NCI-H146 (cell line): ENCODE measurements at regions not wholly inside any gene's neighbourhood (a gene's known extent, or its start where the extent isn't known, plus 50 kb on each side); places are given as distances from the start of the nearest gene placed in this dataset.
"Not testable (repeated sequence)": the region's sequence is repeated elsewhere in the genome, so short reads cannot be mapped to it uniquely, and the experiment has no call there.

ENCODE experiments used
- DNase-seq: peaks from one replicate; lab custom pipeline; 2025; lab: John Stamatoyannopoulos, UW

DNA sequence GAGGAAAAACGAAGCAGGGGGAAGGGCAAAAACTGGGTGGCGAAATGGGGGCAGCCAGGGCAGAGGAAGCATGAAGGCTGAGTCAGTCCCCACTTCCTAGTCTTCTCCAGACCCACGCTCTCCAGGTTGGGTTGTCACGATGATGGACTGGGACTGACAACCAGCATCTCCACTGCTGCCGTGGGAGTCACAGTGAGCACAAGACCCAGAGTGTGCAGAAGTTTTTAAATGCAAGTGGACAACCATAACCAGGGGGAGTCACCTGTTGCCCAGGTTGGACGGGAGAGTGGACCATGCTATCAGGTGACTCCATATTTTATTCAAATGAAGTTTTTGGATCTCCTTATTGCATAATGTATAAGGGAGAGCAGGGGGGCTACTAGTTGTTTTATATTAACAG, 511.4 kb upstream of the ZFP42 start:
- DNase-seq = no peak

GRCh38 chr4:187485676-187486075, 509.9 kb upstream of the ZFP42 start:
- no peak for DNase-seq

GRCh38 chr4:187491286-187491685, 504.3 kb upstream of the ZFP42 start:
- no peak for DNase-seq

- DNase-seq = no peak
Measured at GRCh38 chr4:187491959-187492358, 503.6 kb upstream of the ZFP42 start.

GRCh38 chr4:187493661-187494060, 501.9 kb upstream of the ZFP42 start:
- no peak for DNase-seq

- DNase-seq = no peak
Measured at GRCh38 chr4:187499956-187500355, 495.6 kb upstream of the ZFP42 start.

DNA sequence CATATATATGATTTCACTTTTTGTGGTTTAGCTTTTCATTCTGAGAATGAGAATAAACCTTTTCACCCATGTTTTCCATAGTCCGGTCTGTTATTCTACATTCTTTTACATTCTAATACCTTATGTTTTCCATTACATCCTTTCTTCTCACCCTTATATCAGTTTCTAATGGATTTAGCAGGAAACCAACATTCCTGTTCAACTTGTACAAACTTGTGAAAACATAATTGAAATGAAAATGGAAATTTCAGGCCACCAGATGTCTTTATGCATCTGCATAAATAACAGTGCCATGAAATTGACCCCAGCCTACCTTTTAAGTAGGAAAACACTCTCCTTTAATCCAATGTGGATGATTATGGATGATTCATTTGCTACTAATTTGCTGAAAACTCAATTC, 494.8 kb upstream of the ZFP42 start:
- no peak for DNase-seq

DNA sequence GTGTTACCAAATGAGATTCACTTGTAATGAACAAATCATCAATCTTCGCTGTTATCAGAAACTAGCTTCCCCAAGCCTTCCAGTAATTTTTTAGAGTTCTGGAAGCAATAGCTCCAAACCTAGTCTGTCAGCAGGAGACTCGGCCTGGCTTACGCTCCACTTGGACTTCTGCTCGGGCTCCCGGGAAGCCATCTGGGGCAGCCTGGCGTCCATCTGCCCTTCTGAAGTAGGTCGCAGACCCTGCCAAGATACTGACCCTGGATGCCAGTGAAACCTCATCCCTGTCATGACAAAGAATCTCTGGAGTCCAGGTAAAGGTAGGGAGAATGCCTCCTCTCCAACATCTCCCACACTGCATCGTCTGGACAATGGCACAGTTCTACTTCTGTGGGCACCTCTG, 493.8 kb upstream of the ZFP42 start:
- no peak for DNase-seq

DNA sequence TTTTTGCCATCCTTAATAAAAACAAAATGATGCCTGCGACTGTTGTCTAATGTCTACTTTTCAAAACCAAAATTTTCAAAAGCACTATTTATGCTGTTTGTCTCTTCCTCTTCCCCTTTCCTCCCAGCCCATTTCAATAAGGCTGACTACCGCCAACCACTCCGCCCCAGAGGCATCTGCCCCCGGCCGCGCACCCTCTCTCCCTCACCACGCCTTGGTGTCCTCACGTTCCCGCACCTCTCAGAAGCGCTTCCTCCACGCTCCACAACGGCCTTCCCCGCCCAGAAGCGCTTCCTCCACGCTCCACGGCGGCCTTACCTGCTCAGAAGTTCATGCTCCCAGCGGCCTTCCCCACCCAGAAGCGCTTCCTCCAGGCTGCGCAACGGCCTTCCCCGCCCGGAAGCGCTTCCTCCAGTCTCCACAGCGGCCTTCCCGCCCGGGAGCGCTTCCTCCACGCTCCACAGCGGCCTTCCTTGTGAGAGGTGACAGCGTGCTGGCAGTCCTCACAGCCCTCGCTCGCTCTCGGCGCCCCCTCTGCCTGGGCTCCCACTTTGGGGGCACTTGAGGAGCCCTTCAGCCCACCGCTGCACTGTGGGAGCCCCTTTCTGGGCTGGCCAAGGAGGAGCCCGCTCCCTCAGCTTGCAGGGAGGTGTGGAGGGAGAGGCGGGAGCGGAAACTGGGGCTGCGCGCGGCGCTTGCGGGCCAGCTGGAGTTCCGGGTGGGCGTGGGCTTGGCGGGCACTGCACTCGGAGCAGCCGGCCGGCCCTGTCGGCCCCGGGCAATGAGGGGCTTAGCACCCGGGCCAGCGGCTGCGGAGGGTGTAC, 490.4 kb upstream of the ZFP42 start:
- no peak for DNase-seq

DNA sequence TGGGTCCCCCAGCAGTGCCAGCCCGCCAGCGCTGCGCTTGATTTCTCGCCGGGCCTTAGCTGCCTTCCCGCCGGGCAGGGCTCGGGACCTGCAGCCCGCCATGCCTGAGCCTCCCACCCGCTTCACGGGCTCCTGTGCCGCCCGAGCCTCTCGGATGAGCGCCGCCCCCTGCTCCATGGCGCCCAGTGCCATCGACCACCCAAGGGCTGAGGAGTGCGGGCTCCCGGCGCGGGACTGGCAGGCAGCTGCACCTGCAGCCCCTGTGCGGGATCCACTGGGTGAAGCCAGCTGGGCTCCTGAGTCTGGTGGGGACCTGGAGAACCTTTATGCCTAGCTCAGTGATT, 489.8 kb upstream of the ZFP42 start:
- DNase-seq = not testable (repeated sequence)

DNA sequence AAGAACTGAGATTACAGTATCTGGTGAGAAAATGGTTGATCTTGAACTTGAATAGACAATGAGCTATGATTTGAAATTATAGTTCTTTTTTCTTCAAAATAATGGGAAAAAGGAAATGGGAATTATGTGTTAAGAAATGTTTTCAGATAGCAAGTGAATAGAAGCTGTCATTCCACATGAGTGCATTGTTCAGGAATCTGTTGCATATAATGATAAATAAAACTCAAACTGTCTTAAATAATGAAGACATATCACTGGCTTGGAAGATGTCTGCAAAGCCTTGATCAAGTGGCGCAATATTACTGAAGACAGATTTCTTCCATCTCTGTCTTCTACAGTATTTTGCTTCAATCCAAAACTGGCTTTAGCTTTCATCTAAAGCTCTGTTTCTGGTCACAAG, 479.3 kb upstream of the ZFP42 start:
- DNase-seq = no peak

DNA sequence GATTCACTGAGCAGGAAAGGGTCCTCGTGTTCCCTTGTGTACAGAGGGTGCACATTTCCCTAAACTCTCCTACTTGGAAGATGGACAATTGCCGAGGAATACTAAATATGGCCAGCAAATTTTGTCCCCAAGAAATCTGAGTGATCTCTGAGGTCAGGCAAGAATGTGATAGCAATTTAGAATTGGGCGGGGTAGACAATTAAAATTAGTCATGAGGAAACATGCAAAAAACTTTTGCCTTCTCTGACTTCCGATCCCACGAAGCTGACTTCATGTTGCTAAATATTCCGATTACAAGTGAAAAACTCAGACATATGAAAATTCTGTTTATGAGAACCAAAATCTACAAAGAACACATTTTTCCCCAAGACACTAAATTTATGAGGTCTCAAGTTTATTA, 453.9 kb upstream of the ZFP42 start:
- no peak for DNase-seq

DNA sequence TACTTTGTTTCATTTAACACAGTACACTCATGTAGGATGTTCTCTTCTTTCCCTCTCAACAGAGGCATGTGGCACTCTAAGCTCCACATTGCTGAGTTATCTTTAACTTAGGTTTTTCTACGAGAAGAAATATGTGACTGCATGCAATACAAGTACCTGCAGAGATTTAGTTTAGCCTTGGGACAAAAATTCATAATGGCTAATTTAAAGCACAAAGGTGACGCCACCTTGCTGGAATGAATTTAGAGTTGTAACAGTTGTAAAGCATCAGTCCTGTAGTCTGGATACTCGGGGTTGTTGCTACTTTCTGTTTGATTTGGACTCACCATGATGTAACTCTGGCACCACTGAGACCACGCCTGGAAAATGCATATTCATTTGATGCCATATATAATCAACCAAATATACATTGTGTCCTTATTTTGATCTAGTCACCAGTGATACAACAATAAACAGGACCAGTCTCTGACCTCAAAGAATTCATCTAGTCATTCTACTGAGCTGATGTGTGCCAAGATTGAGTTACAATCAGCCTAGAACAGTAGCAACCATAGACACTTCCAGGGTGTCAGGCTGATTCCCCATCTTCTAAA, 451.0 kb upstream of the ZFP42 start:
- no peak for DNase-seq

- DNase-seq = no peak
Measured at GRCh38 chr4:187547316-187547715, 448.3 kb upstream of the ZFP42 start.

GRCh38 chr4:187550256-187550950, 445.2 kb upstream of the ZFP42 start:
- no peak for DNase-seq

- no peak for DNase-seq
Measured at GRCh38 chr4:187552781-187553180, 442.8 kb upstream of the ZFP42 start.

- DNase-seq = no peak
Measured at GRCh38 chr4:187555174-187555573, 440.4 kb upstream of the ZFP42 start.

DNA sequence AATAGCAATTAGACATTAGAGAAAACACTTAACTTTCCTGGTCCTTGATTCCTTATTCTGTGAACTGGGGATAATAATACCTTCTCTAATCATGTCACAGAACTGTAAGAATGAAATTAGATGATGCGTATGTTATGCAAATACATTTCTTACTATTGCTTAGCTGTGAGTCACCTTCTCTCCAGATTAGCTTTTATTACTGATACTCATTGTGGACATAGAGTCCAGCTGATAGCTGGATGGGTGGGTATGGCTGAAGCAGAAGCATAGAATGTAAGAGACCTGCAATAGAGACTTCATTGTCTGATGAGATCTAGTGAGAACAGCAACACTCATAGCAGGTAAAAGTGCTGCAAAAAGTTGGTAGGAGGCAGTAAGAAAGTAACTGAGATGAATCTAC, 437.2 kb upstream of the ZFP42 start:
- DNase-seq = no peak

DNA sequence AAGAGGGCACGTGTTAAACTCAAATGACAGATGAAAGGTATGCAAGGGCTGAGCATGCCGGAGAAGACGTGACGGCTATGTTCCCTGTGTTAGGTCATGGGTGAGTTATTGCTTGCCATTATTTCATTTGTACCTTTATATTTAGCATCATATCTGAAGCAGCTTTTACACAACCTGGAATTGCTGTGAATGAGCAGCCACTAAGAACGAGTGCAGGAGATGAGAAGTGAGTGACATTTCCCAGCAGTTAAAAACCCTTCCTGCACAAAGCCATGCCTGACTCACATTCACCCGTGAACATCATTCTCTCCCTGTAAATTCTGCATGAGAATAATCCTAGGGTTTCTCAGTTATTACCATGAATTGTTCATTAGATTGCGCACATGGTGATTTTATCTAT, 433.2 kb upstream of the ZFP42 start:
- DNase-seq = no peak

DNA sequence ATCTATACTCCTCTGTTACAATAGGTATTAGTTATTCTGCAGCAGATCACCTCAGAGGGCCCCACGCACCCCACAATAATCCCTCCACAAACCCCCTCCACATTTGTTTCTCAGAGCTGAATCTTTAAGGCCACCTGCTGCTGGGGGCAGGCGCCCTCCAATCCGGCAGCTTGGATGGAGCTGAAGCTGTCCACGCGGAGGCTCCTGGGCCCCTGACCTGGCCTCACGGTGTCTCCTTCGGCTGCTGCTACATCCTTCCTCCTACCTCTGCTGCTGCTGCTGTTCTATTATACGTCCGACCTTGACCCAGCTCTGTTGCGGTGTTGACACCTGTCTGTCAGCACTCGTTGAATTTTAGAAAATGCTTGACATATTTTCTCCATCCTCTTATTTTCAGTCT, 430.2 kb upstream of the ZFP42 start:
- no peak for DNase-seq

DNA sequence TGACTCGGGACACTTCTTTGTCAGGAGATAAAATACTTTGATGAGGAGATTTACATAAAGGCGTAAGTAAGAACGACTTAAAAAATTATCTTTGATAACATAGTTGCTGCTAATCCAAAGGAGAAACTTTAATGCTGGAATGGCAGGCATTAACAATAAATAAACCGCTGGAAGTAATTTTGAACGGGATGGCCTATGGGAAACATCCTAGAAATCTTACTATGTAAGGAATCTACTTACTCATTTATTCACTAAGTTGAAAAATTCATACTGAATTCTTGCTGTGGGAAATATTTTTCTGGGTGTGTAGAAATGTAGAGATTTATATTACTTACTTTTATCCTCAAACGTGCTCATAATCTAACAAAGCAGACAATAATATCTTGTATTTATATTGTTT, 425.7 kb upstream of the ZFP42 start:
- no peak for DNase-seq

DNA sequence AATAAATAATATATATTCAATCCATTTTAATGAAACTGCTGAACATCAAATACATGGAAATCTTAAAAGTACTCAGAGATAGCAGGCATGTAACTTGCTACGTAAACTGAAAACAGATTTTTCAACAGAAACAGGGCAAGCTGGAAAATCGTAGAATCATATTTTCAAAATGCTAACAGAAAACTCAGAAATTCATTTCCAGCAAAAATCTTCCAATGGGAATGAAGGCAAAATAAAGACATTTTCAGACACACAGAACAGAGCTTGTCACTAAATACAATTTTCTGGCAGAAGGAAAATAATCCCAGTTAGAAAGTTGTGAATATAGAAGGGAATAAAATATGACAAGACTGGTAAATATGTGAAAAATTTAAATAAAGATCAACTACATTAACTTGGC, 419.9 kb upstream of the ZFP42 start:
- DNase-seq = no peak

- no peak for DNase-seq
Measured at GRCh38 chr4:187576751-187577150, 418.8 kb upstream of the ZFP42 start.
